Panc1 (cell line): ENCODE measurements at regions not wholly inside any gene's neighbourhood (a gene's known extent, or its start where the extent isn't known, plus 50 kb on each side); places are given as distances from the start of the nearest gene placed in this dataset.

Source experiments
- ATAC-seq: fragments of 200-7000 bp; cut with Tn5 transposase; 2 replicates; pipeline ENCODE4 v1.9.1; 2020; ENCODE audit warnings: mild to moderate bottlenecking, moderate library complexity
- BruUV-seq: library from RNA; stranded (reverse); fragments of 400-500 nt; replicated peaks from 2 replicates; lab custom pipeline; 2021; lab: Mats Ljungman, UMichigan
- CTCF ChIA-PET: fragments of 300-600 bp; sonication (Branson Sonifier 250); formaldehyde crosslinking; loops from one replicate; lab custom pipeline; 2022; ENCODE audit warnings: antibody characterized with exemption; lab: Charles Lee
- POLR2A ChIA-PET: fragments of 300-600 bp; sonication (Branson Sonifier 250); formaldehyde crosslinking; loops from one replicate; lab custom pipeline; 2022; ENCODE audit warnings: antibody characterized with exemption; lab: Charles Lee
- DNase-seq: peaks from one replicate; pipeline ENCODE4 v3.0.0-alpha.2; 2010; ENCODE audit warnings: low read depth, low spot score
- H3K27ac ChIP-seq: 2 replicates; pipeline ENCODE4 v1.5.1; 2011; ENCODE audit warnings: mild to moderate bottlenecking, low read length, inconsistent platforms
- H3K27me3 ChIP-seq: fragments of 200-500 bp; sonication (Bioruptor generic); 2 replicates; pipeline ENCODE4 v1.6.0; 2014; ENCODE audit warnings: low read length, inconsistent platforms; ENCODE audit not compliant: control insufficient read depth, insufficient read depth
- H3K36me3 ChIP-seq: fragments of 200-500 bp; sonication (Bioruptor generic); 2 replicates; pipeline ENCODE4 v1.5.1; 2014; ENCODE audit warnings: inconsistent platforms, mild to moderate bottlenecking, low read length, moderate library complexity; ENCODE audit not compliant: control insufficient read depth, insufficient read depth
- H3K4me1 ChIP-seq: 2 replicates; pipeline ENCODE4 v1.5.1; 2011; ENCODE audit warnings: inconsistent platforms, mild to moderate bottlenecking, low read length, moderate library complexity; ENCODE audit not compliant: control insufficient read depth, insufficient read depth
- H3K4me3 ChIP-seq, 2 experiments: 2 replicates each; pipeline ENCODE4 v1.5.1; 2011 to 2012; ENCODE audit warnings: low read depth in 2 of 2, low read length in 2 of 2, mild to moderate bottlenecking in 2 of 2, inconsistent platforms in 1 of 2, moderate library complexity in 1 of 2
- H3K9me3 ChIP-seq: fragments of 200-500 bp; sonication (Bioruptor generic); 2 replicates; pipeline ENCODE4 v1.5.1; 2014; ENCODE audit warnings: low read depth, mild to moderate bottlenecking, inconsistent platforms, low read length, moderate library complexity; ENCODE audit not compliant: control insufficient read depth, insufficient read depth
- POLR2AphosphoS5 ChIP-seq: IDR thresholded peaks from 2 replicates; pipeline ENCODE4 v1.6.1; 2012; ENCODE audit warnings: mild to moderate bottlenecking, low read depth, low read length, moderate library complexity
- SIN3A ChIP-seq: IDR thresholded peaks from 2 replicates; pipeline ENCODE4 v1.6.1; 2012; ENCODE audit warnings: low read depth, mild to moderate bottlenecking, low read length, moderate library complexity, borderline replicate concordance; ENCODE audit not compliant: insufficient read depth
- TCF7L2 ChIP-seq: IDR thresholded peaks from 2 replicates; pipeline ENCODE4 v1.6.1; 2011; ENCODE audit warnings: mild to moderate bottlenecking, low read depth, low read length, inconsistent platforms
- in situ Hi-C: cut with HindIII; loops from 2 replicates; pipeline ENCODE4 v1.10.0; 2016; ENCODE audit warnings: low sequenced_read_pairs, low pct_unique_long_range_greater_than_20kb
- intact Hi-C: fragments of 100-400 bp; cut with micrococcal nuclease; formaldehyde crosslinking; loops from one replicate; pipeline ENCODE4 v1.10.0; 2022; ENCODE audit not compliant: unreplicated experiment
- TF ChIP-seq, protein P1 (sequence below), 2 experiments: IDR thresholded peaks; 2 replicates each; pipeline ENCODE4 v1.6.1; 2011 to 2012; ENCODE audit warnings: low read depth in 2 of 2, control low read depth in 1 of 2, low read length in 1 of 2, mild to moderate bottlenecking in 1 of 2, moderate library complexity in 1 of 2; ENCODE audit not compliant: insufficient read depth in 1 of 2
- TF ChIP-seq, protein P2 (sequence below): fragments of 450-650 bp; IDR thresholded peaks from 2 replicates; pipeline ENCODE4 v1.5.1; 2017; ENCODE audit warnings: mild to moderate bottlenecking

DNA sequence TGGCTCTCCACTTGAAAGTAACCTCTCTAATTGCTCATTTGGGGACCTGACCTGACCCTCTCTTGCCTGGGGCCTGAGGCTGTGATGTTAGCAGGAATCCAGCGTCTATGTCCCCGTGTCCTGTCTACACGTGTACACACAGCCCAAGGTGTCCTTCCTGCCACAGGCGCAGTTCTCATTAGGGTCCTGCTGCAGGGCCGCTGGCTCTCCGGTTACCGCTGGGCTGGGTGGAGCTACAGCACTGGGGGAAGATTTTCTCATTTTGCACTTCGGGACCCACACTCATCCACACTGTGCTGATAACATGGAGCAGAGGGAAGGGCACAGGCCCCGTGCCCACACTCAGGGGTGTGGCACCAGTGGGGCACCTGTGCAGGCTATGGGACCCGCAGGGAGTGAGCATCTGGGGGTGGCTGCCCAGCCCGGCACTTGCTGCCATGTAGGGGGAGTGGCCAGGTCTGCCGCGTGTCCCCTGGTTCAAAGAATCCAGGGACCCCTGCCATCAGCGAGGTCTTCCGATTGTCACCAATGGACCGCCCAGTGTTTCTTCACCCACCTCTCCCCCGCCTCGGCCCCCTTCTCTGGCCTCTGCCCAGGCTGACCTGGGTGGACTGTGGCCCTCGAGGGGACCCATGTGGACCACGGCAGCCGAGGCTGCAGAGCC, 98.7 kb upstream of the SFSWAP start:
- CTCF ChIA-PET: no interaction called here
- DNase-seq (no peak), ATAC-seq (no peak)
- Histone ChIP-seq H3K27me3 (peaks cover 15% of the 10 kb centered on the region), H3K9me3 (no peaks in the 10 kb centered on the region), H3K36me3 (no peaks in the 10 kb centered on the region), H3K27ac (no peak overlapping the region), H3K4me3 (no peak overlapping the region), H3K4me1 (no peaks in the 10 kb centered on the region)
- no TSS peak for BruUV-seq
- POLR2A ChIA-PET: no interaction called here
- in situ Hi-C loops (no loop called here), intact Hi-C loops (no loop called here)
- TF ChIP-seq POLR2AphosphoS5 (no peak), SIN3A (no peak), TCF7L2 (no peak)
- TF ChIP-seq, protein P1, sequence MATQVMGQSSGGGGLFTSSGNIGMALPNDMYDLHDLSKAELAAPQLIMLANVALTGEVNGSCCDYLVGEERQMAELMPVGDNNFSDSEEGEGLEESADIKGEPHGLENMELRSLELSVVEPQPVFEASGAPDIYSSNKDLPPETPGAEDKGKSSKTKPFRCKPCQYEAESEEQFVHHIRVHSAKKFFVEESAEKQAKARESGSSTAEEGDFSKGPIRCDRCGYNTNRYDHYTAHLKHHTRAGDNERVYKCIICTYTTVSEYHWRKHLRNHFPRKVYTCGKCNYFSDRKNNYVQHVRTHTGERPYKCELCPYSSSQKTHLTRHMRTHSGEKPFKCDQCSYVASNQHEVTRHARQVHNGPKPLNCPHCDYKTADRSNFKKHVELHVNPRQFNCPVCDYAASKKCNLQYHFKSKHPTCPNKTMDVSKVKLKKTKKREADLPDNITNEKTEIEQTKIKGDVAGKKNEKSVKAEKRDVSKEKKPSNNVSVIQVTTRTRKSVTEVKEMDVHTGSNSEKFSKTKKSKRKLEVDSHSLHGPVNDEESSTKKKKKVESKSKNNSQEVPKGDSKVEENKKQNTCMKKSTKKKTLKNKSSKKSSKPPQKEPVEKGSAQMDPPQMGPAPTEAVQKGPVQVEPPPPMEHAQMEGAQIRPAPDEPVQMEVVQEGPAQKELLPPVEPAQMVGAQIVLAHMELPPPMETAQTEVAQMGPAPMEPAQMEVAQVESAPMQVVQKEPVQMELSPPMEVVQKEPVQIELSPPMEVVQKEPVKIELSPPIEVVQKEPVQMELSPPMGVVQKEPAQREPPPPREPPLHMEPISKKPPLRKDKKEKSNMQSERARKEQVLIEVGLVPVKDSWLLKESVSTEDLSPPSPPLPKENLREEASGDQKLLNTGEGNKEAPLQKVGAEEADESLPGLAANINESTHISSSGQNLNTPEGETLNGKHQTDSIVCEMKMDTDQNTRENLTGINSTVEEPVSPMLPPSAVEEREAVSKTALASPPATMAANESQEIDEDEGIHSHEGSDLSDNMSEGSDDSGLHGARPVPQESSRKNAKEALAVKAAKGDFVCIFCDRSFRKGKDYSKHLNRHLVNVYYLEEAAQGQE (IDR thresholded peaks at IDR 0.05; ENCODE audit: insufficient read depth in 1 of 2, low read depth in 2 of 2, low read length in 1 of 2): no peak
- TF ChIP-seq, protein P2, sequence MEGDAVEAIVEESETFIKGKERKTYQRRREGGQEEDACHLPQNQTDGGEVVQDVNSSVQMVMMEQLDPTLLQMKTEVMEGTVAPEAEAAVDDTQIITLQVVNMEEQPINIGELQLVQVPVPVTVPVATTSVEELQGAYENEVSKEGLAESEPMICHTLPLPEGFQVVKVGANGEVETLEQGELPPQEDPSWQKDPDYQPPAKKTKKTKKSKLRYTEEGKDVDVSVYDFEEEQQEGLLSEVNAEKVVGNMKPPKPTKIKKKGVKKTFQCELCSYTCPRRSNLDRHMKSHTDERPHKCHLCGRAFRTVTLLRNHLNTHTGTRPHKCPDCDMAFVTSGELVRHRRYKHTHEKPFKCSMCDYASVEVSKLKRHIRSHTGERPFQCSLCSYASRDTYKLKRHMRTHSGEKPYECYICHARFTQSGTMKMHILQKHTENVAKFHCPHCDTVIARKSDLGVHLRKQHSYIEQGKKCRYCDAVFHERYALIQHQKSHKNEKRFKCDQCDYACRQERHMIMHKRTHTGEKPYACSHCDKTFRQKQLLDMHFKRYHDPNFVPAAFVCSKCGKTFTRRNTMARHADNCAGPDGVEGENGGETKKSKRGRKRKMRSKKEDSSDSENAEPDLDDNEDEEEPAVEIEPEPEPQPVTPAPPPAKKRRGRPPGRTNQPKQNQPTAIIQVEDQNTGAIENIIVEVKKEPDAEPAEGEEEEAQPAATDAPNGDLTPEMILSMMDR: no peak

DNA sequence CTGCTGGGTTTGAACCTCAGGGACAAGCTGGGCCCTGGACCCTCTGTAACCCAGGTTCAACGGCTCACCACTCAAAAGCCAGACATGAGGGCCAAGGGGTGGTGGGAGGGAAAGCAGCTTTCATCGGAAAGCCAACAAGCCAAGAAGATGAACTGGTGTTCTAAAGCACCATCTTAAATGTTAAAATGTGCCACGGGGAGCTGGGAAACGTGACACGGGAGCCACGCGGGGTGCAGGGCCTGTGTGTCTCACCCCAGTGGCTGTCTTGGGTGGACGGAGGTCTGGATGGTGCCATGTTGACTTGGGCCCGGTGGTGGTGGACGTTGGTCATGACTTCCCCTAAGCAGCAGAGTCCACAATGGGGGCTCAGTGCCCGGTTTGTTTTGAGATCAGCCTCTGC, 97.7 kb upstream of the SFSWAP start:
- Histone ChIP-seq H3K36me3 (no peaks in the 10 kb centered on the region), H3K4me3 (no peak overlapping the region), H3K27ac (no peak overlapping the region), H3K27me3 (peaks cover 9% of the 10 kb centered on the region), H3K9me3 (no peaks in the 10 kb centered on the region), H3K4me1 (no peaks in the 10 kb centered on the region)
- BruUV-seq: no TSS peak
- intact Hi-C loops: no loop called here
- TF ChIP-seq, protein P1 (IDR thresholded peaks at IDR 0.05; ENCODE audit: insufficient read depth in 1 of 2, low read depth in 2 of 2, low read length in 1 of 2): no peak
- TF ChIP-seq TCF7L2 (no peak), SIN3A (no peak), POLR2AphosphoS5 (no peak)
- TF ChIP-seq, protein P2: no peak
- POLR2A ChIA-PET: no interaction called here
- CTCF ChIA-PET: no interaction called here
- ATAC-seq (no peak), DNase-seq (no peak)
- in situ Hi-C loops: no loop called here
